Smooth muscle cell (in vitro differentiated cells): ENCODE measurements at regions not wholly inside any gene's neighbourhood (a gene's known extent, or its start where the extent isn't known, plus 50 kb on each side); places are given as distances from the start of the nearest gene placed in this dataset.
A peak's percentile ranks its signal among the peaks of the same experiment; 100 is the strongest.

Experiments
- DNase-seq: peaks from one replicate; lab custom pipeline; 2025; ENCODE audit not compliant: unreplicated experiment; lab: John Stamatoyannopoulos, UW
- H2AFZ ChIP-seq: fragments of 200-600 bp; sonication (generic); 2 replicates; pipeline ENCODE4 v1.6.0; 2016; ENCODE audit warnings: antibody characterized with exemption, low read depth, mild to moderate bottlenecking
- H3F3A ChIP-seq: fragments of 200-600 bp; sonication (generic); 2 replicates; pipeline ENCODE4 v1.6.0; 2017; ENCODE audit warnings: antibody characterized with exemption, low read depth
- H3K27ac ChIP-seq: fragments of 200-600 bp; sonication (generic); 2 replicates; pipeline ENCODE4 v1.5.1; 2016; ENCODE audit warnings: low read depth, mild to moderate bottlenecking
- H3K27me3 ChIP-seq: fragments of 200-600 bp; sonication (generic); 2 replicates; pipeline ENCODE4 v1.6.1; 2016; ENCODE audit warnings: low read depth, mild to moderate bottlenecking
- H3K36me3 ChIP-seq: fragments of 200-600 bp; sonication (generic); 2 replicates; pipeline ENCODE4 v1.5.1; 2016; ENCODE audit warnings: low read depth
- H3K4me1 ChIP-seq: fragments of 200-600 bp; sonication (generic); 2 replicates; pipeline ENCODE4 v1.5.1; 2016; ENCODE audit warnings: low read depth
- H3K4me2 ChIP-seq: fragments of 200-600 bp; sonication (generic); 2 replicates; pipeline ENCODE4 v1.6.0; 2016; ENCODE audit warnings: mild to moderate bottlenecking
- H3K4me3 ChIP-seq: fragments of 200-600 bp; sonication (generic); 2 replicates; pipeline ENCODE4 v1.5.1; 2016; ENCODE audit warnings: mild to moderate bottlenecking
- H3K79me2 ChIP-seq: fragments of 200-600 bp; sonication (generic); 2 replicates; pipeline ENCODE4 v1.6.0; 2016; ENCODE audit warnings: low read depth, mild to moderate bottlenecking
- H3K9ac ChIP-seq: fragments of 200-600 bp; sonication (generic); 2 replicates; pipeline ENCODE4 v1.6.0; 2016; ENCODE audit warnings: low read depth
- H3K9me3 ChIP-seq: fragments of 200-600 bp; sonication (generic); replicated peaks from 2 replicates; pipeline ENCODE4 v1.5.1; 2016; ENCODE audit warnings: low read depth
- H4K20me1 ChIP-seq: fragments of 200-600 bp; sonication (generic); 2 replicates; pipeline ENCODE4 v1.6.0; 2016; ENCODE audit warnings: low read depth
- CTCF ChIP-seq: fragments of 200-600 bp; sonication (generic); IDR thresholded peaks from 2 replicates; pipeline ENCODE4 v1.5.1; 2017; ENCODE audit warnings: borderline replicate concordance, mild to moderate bottlenecking, antibody characterized with exemption; ENCODE audit not compliant: insufficient read depth, poor library complexity, severe bottlenecking
- whole genome bisulfite sequencing: methylation state at CpG from one replicate; pipeline ENCODE4 v1.1.7; 2016; ENCODE audit warnings: low lambda C conversion rate; 5-methylcytosine and 5-hydroxymethylcytosine counted together

- H2AFZ ChIP-seq: no peak overlapping the region
- peaks cover 3% of the 10 kb centered on the region for H3K4me1 ChIP-seq
- H4K20me1 ChIP-seq: no peaks in the 10 kb centered on the region
- H3K9ac ChIP-seq: no peak overlapping the region
- no peaks in the 10 kb centered on the region for H3K27me3 ChIP-seq
- H3K4me2 ChIP-seq: no peak overlapping the region
- DNase-seq: no peak
- no peaks in the 10 kb centered on the region for H3K79me2 ChIP-seq
- H3F3A ChIP-seq: peaks cover 5% of the 10 kb centered on the region
- H3K4me3 ChIP-seq: no peak overlapping the region
- no peaks in the 10 kb centered on the region for H3K36me3 ChIP-seq
- no peak overlapping the region for H3K27ac ChIP-seq
- H3K9me3 ChIP-seq: no peaks in the 10 kb centered on the region
- TF ChIP-seq CTCF: no peak
Measured at GRCh38 chr2:54401554-54401953, 54.6 kb upstream of the SPTBN1 start.

DNA sequence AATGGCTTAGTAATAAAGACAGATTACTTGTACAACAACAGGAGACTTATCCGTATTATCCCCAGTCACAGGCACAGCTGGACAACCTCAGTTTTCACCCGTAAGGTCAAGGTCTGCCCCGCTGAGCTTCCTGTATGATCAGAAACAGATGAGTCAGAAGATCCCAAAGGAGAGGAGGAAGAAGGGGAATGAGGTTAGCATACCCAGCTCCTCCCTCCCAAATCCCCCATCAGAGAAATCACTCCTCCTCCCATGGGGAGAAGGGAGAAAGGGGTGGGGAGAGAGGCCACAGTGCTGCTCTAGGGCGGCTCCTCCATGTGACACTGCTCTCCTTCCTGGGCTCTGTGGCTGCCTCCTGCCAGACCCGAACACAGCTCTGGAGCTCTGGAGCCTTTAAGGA, 53.8 kb upstream of the SPTBN1 start:
- Histone ChIP-seq H3K4me3 (no peak overlapping the region), H3K36me3 (no peaks in the 10 kb centered on the region), H4K20me1 (no peaks in the 10 kb centered on the region), H3F3A (peaks cover 5% of the 10 kb centered on the region), H2AFZ (peak overlapping the region; percentile 69), H3K9me3 (no peaks in the 10 kb centered on the region), H3K4me1 (peaks cover 3% of the 10 kb centered on the region), H3K27ac (no peak overlapping the region), H3K4me2 (peak overlapping the region; percentile 46), H3K27me3 (no peaks in the 10 kb centered on the region), H3K9ac (no peak overlapping the region), H3K79me2 (no peaks in the 10 kb centered on the region)
- WGBS: 37% methylated on average over 5 of the region's 5 CpGs
- TF ChIP-seq CTCF: no peak
- DNase-seq: no peak

- H2AFZ ChIP-seq: peak overlapping the region; percentile 69
Measured at GRCh38 chr2:54403512-54404238, 52.5 kb upstream of the SPTBN1 start.

More at GRCh38 chr2:54403512-54404238, 52.5 kb upstream of the SPTBN1 start:
- H4K20me1 ChIP-seq: no peaks in the 10 kb centered on the region
- peaks cover 3% of the 10 kb centered on the region for H3K4me1 ChIP-seq
- H3K9ac ChIP-seq: no peak overlapping the region
- H3K4me2 ChIP-seq: peak overlapping the region; percentile 0
- no peak overlapping the region for H3K4me3 ChIP-seq
- H3K27me3 ChIP-seq: no peaks in the 10 kb centered on the region
- H3K79me2 ChIP-seq: no peaks in the 10 kb centered on the region
- TF ChIP-seq CTCF: no peak
- no peaks in the 10 kb centered on the region for H3K9me3 ChIP-seq
- WGBS: 86% methylated on average over 5 of the region's 5 CpGs
- no peak for DNase-seq
- H3K27ac ChIP-seq: no peak overlapping the region
- peaks cover 5% of the 10 kb centered on the region for H3F3A ChIP-seq
- no peaks in the 10 kb centered on the region for H3K36me3 ChIP-seq
